IMR-90 (cell line): ENCODE measurements at regions not wholly inside any gene's neighbourhood (a gene's known extent, or its start where the extent isn't known, plus 50 kb on each side); places are given as distances from the start of the nearest gene placed in this dataset.

Experiments
- ATAC-seq: fragments of 200-7000 bp; cut with Tn5 transposase; 2 replicates; pipeline ENCODE4 v1.9.1; 2020; ENCODE audit warnings: low read depth, mild to moderate bottlenecking, moderate library complexity
- BruUV-seq: library from RNA; stranded (reverse); fragments of 400-500 nt; replicated peaks from 2 replicates; lab custom pipeline; 2021; lab: Mats Ljungman, UMichigan
- CTCF ChIA-PET: fragments of 300-600 bp; formaldehyde crosslinking; extraction: SDS; loops from one replicate; lab custom pipeline; 2021; ENCODE audit warnings: antibody characterized with exemption; lab: Yijun Ruan, JAX
- POLR2A ChIA-PET: fragments of 300-600 bp; sonication (Branson Sonifier 250); formaldehyde crosslinking; loops from one replicate; lab custom pipeline; 2022; ENCODE audit warnings: antibody characterized with exemption; ENCODE audit not compliant: unreplicated experiment; lab: Charles Lee
- DNase-seq: peaks from one replicate; pipeline ENCODE4 v3.0.0; 2013
- H2AFZ ChIP-seq: replicated peaks from 2 replicates; pipeline ENCODE3; 2013; ENCODE audit warnings: low read length, mild to moderate bottlenecking; ENCODE audit not compliant: poor library complexity
- H2AK5ac ChIP-seq: 2 replicates; pipeline ENCODE4 v1.6.1; 2013; ENCODE audit warnings: low read depth, low read length, inconsistent platforms
- H2AK9ac ChIP-seq: replicated peaks from 2 replicates; pipeline ENCODE3; 2013; ENCODE audit warnings: mild to moderate bottlenecking, low read depth, low read length, moderate library complexity; ENCODE audit not compliant: poor library complexity
- H2BK120ac ChIP-seq: 2 replicates; pipeline ENCODE4 v1.6.1; 2013; ENCODE audit warnings: low read depth, low read length, inconsistent platforms
- H2BK15ac ChIP-seq: 3 replicates; pipeline ENCODE4 v1.6.1; 2013; ENCODE audit warnings: low read depth, low read length, inconsistent platforms
- H2BK20ac ChIP-seq: 2 replicates; pipeline ENCODE4 v1.6.1; 2013; ENCODE audit warnings: low read depth, mild to moderate bottlenecking, inconsistent platforms, low read length, moderate library complexity
- H2BK5ac ChIP-seq: 2 replicates; pipeline ENCODE4 v1.6.1; 2013; ENCODE audit warnings: mild to moderate bottlenecking, low read depth, low read length, inconsistent platforms; ENCODE audit not compliant: poor library complexity, severe bottlenecking
- H3K14ac ChIP-seq: replicated peaks from 2 replicates; pipeline ENCODE4 v1.6.1; 2013; ENCODE audit warnings: low read depth, low read length, inconsistent platforms
- H3K18ac ChIP-seq: 2 replicates; pipeline ENCODE4 v1.6.1; 2013; ENCODE audit warnings: low read depth, low read length, control low read depth
- H3K23ac ChIP-seq: 2 replicates; pipeline ENCODE4 v1.6.1; 2013; ENCODE audit warnings: low read depth, low read length, inconsistent platforms
- H3K27ac ChIP-seq: 2 replicates; pipeline ENCODE4 v1.5.1; 2013; ENCODE audit warnings: mild to moderate bottlenecking, control low read depth, low read length; ENCODE audit not compliant: insufficient read depth
- H3K27me3 ChIP-seq: 2 replicates; pipeline ENCODE4 v1.6.1; 2013; ENCODE audit warnings: low read length; ENCODE audit not compliant: control insufficient read depth, insufficient read depth
- H3K36me3 ChIP-seq: 2 replicates; pipeline ENCODE4 v1.6.1; 2013; ENCODE audit warnings: low read length, mixed read lengths; ENCODE audit not compliant: control insufficient read depth, insufficient read depth
- H3K4ac ChIP-seq: 2 replicates; pipeline ENCODE4 v1.6.1; 2013; ENCODE audit warnings: low read depth, low read length, inconsistent platforms
- H3K4me1 ChIP-seq: 2 replicates; pipeline ENCODE4 v1.6.1; 2013; ENCODE audit warnings: low read length, mixed read lengths; ENCODE audit not compliant: control insufficient read depth, insufficient read depth
- H3K4me2 ChIP-seq: 2 replicates; pipeline ENCODE4 v1.6.1; 2013; ENCODE audit warnings: low read depth, mild to moderate bottlenecking, control low read depth, low read length, moderate library complexity
- H3K4me3 ChIP-seq: 2 replicates; pipeline ENCODE4 v1.5.1; 2013; ENCODE audit warnings: low read depth, mild to moderate bottlenecking, control low read depth, low read length, moderate library complexity; ENCODE audit not compliant: insufficient read depth
- H3K56ac ChIP-seq: 2 replicates; pipeline ENCODE4 v1.6.1; 2013; ENCODE audit warnings: low read length, inconsistent platforms; ENCODE audit not compliant: insufficient read depth; ENCODE audit errors: extremely low read depth
- H3K79me1 ChIP-seq, 2 experiments: 2 replicates each; pipeline ENCODE4 v1.6.1; 2013; ENCODE audit warnings: low read length in 2 of 2, inconsistent platforms in 1 of 2, low read depth in 1 of 2
- H3K9ac ChIP-seq: 2 replicates; pipeline ENCODE4 v1.6.1; 2013; ENCODE audit warnings: low read depth, low read length, control low read depth
- H3K9me1 ChIP-seq: 2 replicates; pipeline ENCODE4 v1.6.1; 2013; ENCODE audit warnings: low read length, inconsistent platforms; ENCODE audit not compliant: insufficient read depth
- H3K9me3 ChIP-seq: 2 replicates; pipeline ENCODE4 v1.6.1; 2013; ENCODE audit warnings: low read length; ENCODE audit not compliant: control insufficient read depth, insufficient read depth
- H4K20me1 ChIP-seq: 2 replicates; pipeline ENCODE4 v1.6.1; 2013; ENCODE audit warnings: low read length, inconsistent platforms; ENCODE audit not compliant: insufficient read depth
- H4K5ac ChIP-seq: 2 replicates; pipeline ENCODE4 v1.6.1; 2013; ENCODE audit warnings: mild to moderate bottlenecking, low read depth, low read length, control low read depth
- H4K8ac ChIP-seq, 2 experiments: 2 replicates each; pipeline ENCODE4 v1.6.1; 2013; ENCODE audit warnings: low read depth in 2 of 2, low read length in 2 of 2, control low read depth in 1 of 2, inconsistent platforms in 1 of 2
- H4K91ac ChIP-seq: 2 replicates; pipeline ENCODE4 v1.6.1; 2013; ENCODE audit warnings: low read depth, low read length, inconsistent platforms; ENCODE audit not compliant: insufficient read depth
- CTCF ChIP-seq: conservative IDR thresholded peaks from 2 replicates; pipeline ENCODE4 v1.5.1; 2012; ENCODE audit warnings: mild to moderate bottlenecking, low read depth, low read length, improper control_type of control experiment
- MAFK ChIP-seq: IDR thresholded peaks from 2 replicates; pipeline ENCODE4 v1.6.1; 2012; ENCODE audit warnings: low read depth, low read length, improper control_type of control experiment
- MAZ ChIP-seq: IDR thresholded peaks from 2 replicates; pipeline ENCODE4 v1.6.1; 2012; ENCODE audit warnings: low read depth, mild to moderate bottlenecking, low read length, improper control_type of control experiment, moderate library complexity, borderline replicate concordance
- MXI1 ChIP-seq: IDR thresholded peaks from 2 replicates; pipeline ENCODE4 v1.6.1; 2012; ENCODE audit warnings: low read depth, mild to moderate bottlenecking, low read length, moderate library complexity, borderline replicate concordance
- RFX5 ChIP-seq: IDR thresholded peaks from 2 replicates; pipeline ENCODE4 v1.8.0; 2012; ENCODE audit warnings: low read depth, mild to moderate bottlenecking, low read length, moderate library complexity
- SMC3 ChIP-seq: fragments of 150-350 bp; IDR thresholded peaks from 2 replicates; pipeline ENCODE4 v1.6.1; 2016; ENCODE audit warnings: low read depth, mild to moderate bottlenecking, antibody characterized with exemption, low read length, moderate library complexity
- WGBS, 2 experiments: methylation state at CpG; one replicate each; pipeline versions ENCODE4 v1.1.5 to v1.1.7; 2013; ENCODE audit warnings: missing lambda C conversion rate in 2 of 2; ENCODE audit not compliant: insufficient read length in 1 of 2; ENCODE audit errors: extremely low coverage in 2 of 2; 5-methylcytosine and 5-hydroxymethylcytosine counted together
- dilution Hi-C: fragments of 300-500 bp; cut with HindIII; formaldehyde crosslinking; loops from one replicate; pipeline ENCODE4 v1.14.3; 2018; ENCODE audit warnings: low sequenced_read_pairs; ENCODE audit not compliant: unreplicated experiment
- in situ Hi-C: fragments of 300-500 bp; cut with MboI; formaldehyde crosslinking; loops from 3 replicates; pipeline ENCODE4 v1.14.3; 2019; ENCODE audit warnings: low sequenced_read_pairs, inconsistent platforms, mixed read lengths
- intact Hi-C: fragments of 100-400 bp; cut with micrococcal nuclease; formaldehyde crosslinking; loops from 2 replicates; pipeline ENCODE4 v1.10.0; 2022

DNA sequence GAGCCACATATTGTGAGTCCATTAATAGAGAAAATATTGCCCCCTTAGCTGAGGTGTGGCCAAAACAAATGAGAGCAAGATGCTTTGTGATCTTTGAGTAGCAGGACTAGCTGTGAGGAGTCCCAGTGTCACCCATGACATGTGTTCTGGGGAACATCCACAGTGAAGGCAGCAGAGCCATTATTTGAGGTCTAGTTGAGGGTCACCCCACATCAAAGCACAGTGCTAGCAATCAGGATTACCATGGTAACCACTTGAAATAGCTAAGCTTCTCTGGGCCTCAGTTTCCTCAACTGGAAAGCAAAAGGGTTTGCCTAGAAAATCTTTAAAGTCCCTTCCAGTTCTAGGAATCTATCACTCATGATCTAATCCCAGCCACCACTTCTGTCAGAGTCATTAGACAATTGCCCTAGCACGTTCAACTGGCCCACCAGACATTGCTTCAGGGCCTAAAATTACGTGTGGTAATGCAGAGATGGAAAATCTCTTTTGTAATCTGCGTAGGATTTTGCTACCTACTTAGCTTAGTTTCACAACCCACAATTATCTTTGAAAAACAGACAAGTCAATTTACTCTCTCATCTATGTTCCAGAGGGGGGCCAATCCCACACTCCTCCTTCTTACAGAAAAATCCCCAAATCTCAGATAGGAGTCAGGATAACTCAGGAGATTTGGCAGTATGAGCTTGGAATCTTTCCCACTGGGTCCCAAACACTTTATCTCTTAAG is 251.2 kb upstream of the EGLN3 start:
- Histone ChIP-seq H2BK20ac (no peak overlapping the region), H3K79me1 (no peaks in the 10 kb centered on the region), H4K8ac (no peak overlapping the region), H2AK5ac (no peak overlapping the region), H3K14ac (no peak overlapping the region), H3K4me1 (no peaks in the 10 kb centered on the region), H2BK5ac (no peak overlapping the region), H3K27me3 (no peaks in the 10 kb centered on the region), H3K23ac (no peak overlapping the region), H3K27ac (no peak overlapping the region), H2AFZ (no peak overlapping the region), H3K4me3 (no peak overlapping the region), H3K56ac (no peak overlapping the region), H3K9me1 (no peaks in the 10 kb centered on the region), H4K5ac (no peak overlapping the region), H2BK15ac (no peak overlapping the region), H3K4me2 (no peak overlapping the region), H2AK9ac (no peak overlapping the region), H3K36me3 (no peaks in the 10 kb centered on the region), H3K18ac (no peak overlapping the region), H2BK120ac (no peak overlapping the region), H4K20me1 (no peaks in the 10 kb centered on the region), H3K4ac (no peak overlapping the region), H4K91ac (no peak overlapping the region), H3K9me3 (no peaks in the 10 kb centered on the region), H3K9ac (no peak overlapping the region)
- TF ChIP-seq SMC3 (no peak), MAZ (no peak), MXI1 (no peak), CTCF (no peak), MAFK (no peak), RFX5 (no peak)
- ChIA-PET CTCF (no interaction called here), POLR2A (no interaction called here)
- no CpG with 5 or more reads among the region's 3 CpGs for WGBS, 2 experiments
- ATAC-seq (no peak), DNase-seq (no peak)
- intact Hi-C loops (no loop called here), dilution Hi-C loops (no loop called here), in situ Hi-C loops (no loop called here)
- BruUV-seq: no TSS peak
